ENCODE measurements at regions not wholly inside any gene's neighbourhood (a gene's known extent, or its start where the extent isn't known, plus 50 kb on each side); places are given as distances from the start of the nearest gene placed in this dataset.

- TF ChIP-seq GATA2 (IDR thresholded peaks at IDR 0.05; ENCODE audit: low read depth, low read length) (no peak), GATA3 (IDR thresholded peaks at IDR 0.05; ENCODE audit: low read depth, low read length) (no peak)
Observed at GRCh38 chr15:39238443-39238842, 342.4 kb upstream of the THBS1 start.

- TF ChIP-seq GATA2 (IDR thresholded peaks at IDR 0.05; ENCODE audit: low read depth, low read length) = no peak
- no peak for TF ChIP-seq GATA3 (IDR thresholded peaks at IDR 0.05; ENCODE audit: low read depth, low read length)
Observed at GRCh38 chr15:39239562-39239961, 341.3 kb upstream of the THBS1 start.

- TF ChIP-seq GATA2 (IDR thresholded peaks at IDR 0.05; ENCODE audit: low read depth, low read length) (no peak), GATA3 (IDR thresholded peaks at IDR 0.05; ENCODE audit: low read depth, low read length) (no peak)
Observed at GRCh38 chr15:39242345-39242744, 338.5 kb upstream of the THBS1 start.

- TF ChIP-seq GATA2 (IDR thresholded peaks at IDR 0.05; ENCODE audit: low read depth, low read length) (no peak), GATA3 (IDR thresholded peaks at IDR 0.05; ENCODE audit: low read depth, low read length) (no peak)
Observed at GRCh38 chr15:39243396-39243795, 337.5 kb upstream of the THBS1 start.

GRCh38 chr15:39244776-39245175, 336.1 kb upstream of the THBS1 start:
- TF ChIP-seq GATA3 (IDR thresholded peaks at IDR 0.05; ENCODE audit: low read depth, low read length) = no peak
- no peak for TF ChIP-seq GATA2 (IDR thresholded peaks at IDR 0.05; ENCODE audit: low read depth, low read length)

- TF ChIP-seq GATA3 (IDR thresholded peaks at IDR 0.05; ENCODE audit: low read depth, low read length) = no peak
- TF ChIP-seq GATA2 (IDR thresholded peaks at IDR 0.05; ENCODE audit: low read depth, low read length) = no peak
Observed at GRCh38 chr15:39246523-39246922, 334.4 kb upstream of the THBS1 start.

- TF ChIP-seq GATA2 (IDR thresholded peaks at IDR 0.05; ENCODE audit: low read depth, low read length) (no peak), GATA3 (IDR thresholded peaks at IDR 0.05; ENCODE audit: low read depth, low read length) (no peak)
Observed at GRCh38 chr15:39247574-39247973, 333.3 kb upstream of the THBS1 start.

- TF ChIP-seq GATA2 (IDR thresholded peaks at IDR 0.05; ENCODE audit: low read depth, low read length) (no peak), GATA3 (IDR thresholded peaks at IDR 0.05; ENCODE audit: low read depth, low read length) (no peak)
Observed at GRCh38 chr15:39248204-39248603, 332.7 kb upstream of the THBS1 start.

GRCh38 chr15:39250001-39250400, 330.9 kb upstream of the THBS1 start:
- TF ChIP-seq GATA2 (IDR thresholded peaks at IDR 0.05; ENCODE audit: low read depth, low read length) = no peak
- TF ChIP-seq GATA3 (IDR thresholded peaks at IDR 0.05; ENCODE audit: low read depth, low read length) = no peak

GRCh38 chr15:39250460-39251186, 330.3 kb upstream of the THBS1 start:
- no peak for TF ChIP-seq GATA3 (IDR thresholded peaks at IDR 0.05; ENCODE audit: low read depth, low read length)

GRCh38 chr15:39251413-39252133, 329.3 kb upstream of the THBS1 start:
- TF ChIP-seq GATA3 (IDR thresholded peaks at IDR 0.05; ENCODE audit: low read depth, low read length) (no peak), GATA2 (IDR thresholded peaks at IDR 0.05; ENCODE audit: low read depth, low read length) (no peak)

GRCh38 chr15:39252134-39252470, 328.8 kb upstream of the THBS1 start:
- TF ChIP-seq GATA3 (IDR thresholded peaks at IDR 0.05; ENCODE audit: low read depth, low read length) (no peak), GATA2 (IDR thresholded peaks at IDR 0.05; ENCODE audit: low read depth, low read length) (no peak)

- TF ChIP-seq GATA3 (IDR thresholded peaks at IDR 0.05; ENCODE audit: low read depth, low read length) = no peak
- TF ChIP-seq GATA2 (IDR thresholded peaks at IDR 0.05; ENCODE audit: low read depth, low read length) = no peak
Observed at GRCh38 chr15:39253552-39253951, 327.3 kb upstream of the THBS1 start.

- TF ChIP-seq GATA2 (IDR thresholded peaks at IDR 0.05; ENCODE audit: low read depth, low read length) = no peak
- no peak for TF ChIP-seq GATA3 (IDR thresholded peaks at IDR 0.05; ENCODE audit: low read depth, low read length)
Observed at GRCh38 chr15:39254181-39254580, 326.7 kb upstream of the THBS1 start.

- TF ChIP-seq GATA2 (IDR thresholded peaks at IDR 0.05; ENCODE audit: low read depth, low read length) (no peak), GATA3 (IDR thresholded peaks at IDR 0.05; ENCODE audit: low read depth, low read length) (no peak)
Observed at GRCh38 chr15:39255760-39256159, 325.1 kb upstream of the THBS1 start.

All from SH-SY5Y (cell line).